ENCODE measurements at regions not wholly inside any gene's neighbourhood (a gene's known extent, or its start where the extent isn't known, plus 50 kb on each side); places are given as distances from the start of the nearest gene placed in this dataset.

GRCh38 chr20:24718277-24718676, 230.8 kb upstream of the CST7 start:
- no peak for DNase-seq (ENCODE audit: low read depth in 2 of 3, low spot score in 1 of 3)

- no peak for DNase-seq (ENCODE audit: low read depth in 2 of 3, low spot score in 1 of 3)
Observed at GRCh38 chr20:24718696-24719095, 230.4 kb upstream of the CST7 start.

GRCh38 chr20:24720957-24721356, 228.1 kb upstream of the CST7 start:
- no peak for DNase-seq (ENCODE audit: low read depth in 2 of 3, low spot score in 1 of 3)

- no peak for DNase-seq (ENCODE audit: low read depth in 2 of 3, low spot score in 1 of 3)
Observed at GRCh38 chr20:24721891-24722568, 227.0 kb upstream of the CST7 start.

GRCh38 chr20:24722586-24722985, 226.5 kb upstream of the CST7 start:
- DNase-seq (ENCODE audit: low read depth in 2 of 3, low spot score in 1 of 3), result no peak

GRCh38 chr20:24723186-24723585, 225.9 kb upstream of the CST7 start:
- DNase-seq (ENCODE audit: low read depth in 2 of 3, low spot score in 1 of 3), result no peak

GRCh38 chr20:24723647-24724352, 225.3 kb upstream of the CST7 start:
- no peak for DNase-seq (ENCODE audit: low read depth in 2 of 3, low spot score in 1 of 3)

- no peak for DNase-seq (ENCODE audit: low read depth in 2 of 3, low spot score in 1 of 3)
Observed at GRCh38 chr20:24724982-24725533, 224.0 kb upstream of the CST7 start.

- DNase-seq (ENCODE audit: low read depth in 2 of 3, low spot score in 1 of 3), result no peak
Observed at GRCh38 chr20:24727795-24728194, 221.3 kb upstream of the CST7 start.

- DNase-seq (ENCODE audit: low read depth in 2 of 3, low spot score in 1 of 3), result no peak
Observed at GRCh38 chr20:24729896-24730605, 219.0 kb upstream of the CST7 start.

GRCh38 chr20:24730750-24731149, 218.3 kb upstream of the CST7 start:
- no peak for DNase-seq (ENCODE audit: low read depth in 2 of 3, low spot score in 1 of 3)

GRCh38 chr20:24731312-24731711, 217.8 kb upstream of the CST7 start:
- DNase-seq (ENCODE audit: low read depth in 2 of 3, low spot score in 1 of 3), result no peak

- DNase-seq (ENCODE audit: low read depth in 2 of 3, low spot score in 1 of 3), result no peak
Observed at GRCh38 chr20:24732076-24732475, 217.0 kb upstream of the CST7 start.

- no peak for DNase-seq (ENCODE audit: low read depth in 2 of 3, low spot score in 1 of 3)
Observed at GRCh38 chr20:24732599-24732998, 216.5 kb upstream of the CST7 start.

GRCh38 chr20:24733416-24733815, 215.7 kb upstream of the CST7 start:
- no peak for DNase-seq (ENCODE audit: low read depth in 2 of 3, low spot score in 1 of 3)

- DNase-seq (ENCODE audit: low read depth in 2 of 3, low spot score in 1 of 3), result no peak
Observed at GRCh38 chr20:24734139-24734538, 214.9 kb upstream of the CST7 start.

- DNase-seq (ENCODE audit: low read depth in 2 of 3, low spot score in 1 of 3), result no peak
Observed at GRCh38 chr20:24735263-24735662, 213.8 kb upstream of the CST7 start.

- DNase-seq (ENCODE audit: low read depth in 2 of 3, low spot score in 1 of 3), result no peak
Observed at GRCh38 chr20:24736131-24736843, 212.8 kb upstream of the CST7 start.

- no peak for DNase-seq (ENCODE audit: low read depth in 2 of 3, low spot score in 1 of 3)
Observed at GRCh38 chr20:24736844-24737211, 212.2 kb upstream of the CST7 start.

GRCh38 chr20:24737212-24737850, 211.7 kb upstream of the CST7 start:
- DNase-seq (ENCODE audit: low read depth in 2 of 3, low spot score in 1 of 3), result no peak
